Neural progenitor cell (in vitro differentiated cells): ENCODE measurements at regions not wholly inside any gene's neighbourhood (a gene's known extent, or its start where the extent isn't known, plus 50 kb on each side); places are given as distances from the start of the nearest gene placed in this dataset.
A peak's percentile ranks its signal among the peaks of the same experiment; 100 is the strongest.

ENCODE experiments used
- DNase-seq: peaks from one replicate; pipeline ENCODE4 v3.0.0-alpha.2; 2016; ENCODE audit warnings: low spot score
- H2AFZ ChIP-seq: fragments of 200-600 bp; sonication (generic); replicated peaks from 2 replicates; pipeline ENCODE4 v1.6.1; 2016; ENCODE audit warnings: antibody characterized with exemption
- H3F3A ChIP-seq: fragments of 200-600 bp; sonication (generic); 2 replicates; pipeline ENCODE4 v1.6.1; 2016; ENCODE audit warnings: antibody characterized with exemption, low read depth
- H3K27ac ChIP-seq: fragments of 200-600 bp; sonication (generic); 2 replicates; pipeline ENCODE4 v1.5.1; 2016; ENCODE audit warnings: mild to moderate bottlenecking
- H3K27me3 ChIP-seq: fragments of 200-600 bp; sonication (generic); 2 replicates; pipeline ENCODE4 v1.6.1; 2016; ENCODE audit warnings: mild to moderate bottlenecking, moderate library complexity
- H3K36me3 ChIP-seq: fragments of 200-600 bp; sonication (generic); 2 replicates; pipeline ENCODE4 v1.5.1; 2016
- H3K4me1 ChIP-seq: fragments of 200-600 bp; sonication (generic); 2 replicates; pipeline ENCODE4 v1.6.1; 2016; ENCODE audit warnings: mixed run types
- H3K4me2 ChIP-seq: fragments of 200-600 bp; sonication (generic); 2 replicates; pipeline ENCODE4 v1.6.1; 2016
- H3K4me3 ChIP-seq: fragments of 200-600 bp; sonication (generic); 2 replicates; pipeline ENCODE4 v1.5.1; 2016
- H3K79me2 ChIP-seq: fragments of 200-600 bp; sonication (generic); 2 replicates; pipeline ENCODE4 v1.6.1; 2016; ENCODE audit warnings: low read depth
- H3K9ac ChIP-seq: fragments of 200-600 bp; sonication (generic); 2 replicates; pipeline ENCODE4 v1.6.1; 2016
- H3K9me3 ChIP-seq: fragments of 200-600 bp; sonication (generic); 2 replicates; pipeline ENCODE4 v1.5.1; 2016; ENCODE audit warnings: low read depth
- H4K20me1 ChIP-seq: fragments of 200-600 bp; sonication (generic); 2 replicates; pipeline ENCODE4 v1.6.1; 2016; ENCODE audit warnings: low read depth
- H3K27ac Mint-ChIP-seq: 3 replicates; pipeline ENCODE4 v1.8.0; 2021; ENCODE audit warnings: mixed read lengths
- H3K27me3 Mint-ChIP-seq: 2 replicates; pipeline ENCODE4 v1.8.0; 2022; ENCODE audit warnings: low read depth, mild to moderate bottlenecking, inconsistent platforms, moderate library complexity, mixed read lengths; ENCODE audit not compliant: insufficient read depth
- H3K36me3 Mint-ChIP-seq: 3 replicates; pipeline ENCODE4 v1.8.0; 2021; ENCODE audit warnings: mixed read lengths
- H3K4me1 Mint-ChIP-seq: 3 replicates; pipeline ENCODE4 v1.8.0; 2021; ENCODE audit warnings: mixed read lengths
- H3K4me3 Mint-ChIP-seq: 3 replicates; pipeline ENCODE4 v1.8.0; 2021; ENCODE audit warnings: mild to moderate bottlenecking, moderate library complexity, mixed read lengths
- H3K9me3 Mint-ChIP-seq: 3 replicates; pipeline ENCODE4 v1.8.0; 2020; ENCODE audit warnings: mixed read lengths
- CTCF ChIP-seq: fragments of 200-600 bp; sonication (generic); IDR thresholded peaks from 2 replicates; pipeline ENCODE4 v1.5.1; 2017; ENCODE audit warnings: antibody characterized with exemption, mild to moderate bottlenecking
- EZH2 ChIP-seq: fragments of 200-600 bp; sonication (generic); IDR thresholded peaks from 2 replicates; pipeline ENCODE4 v1.6.1; 2017; ENCODE audit warnings: antibody characterized with exemption, mild to moderate bottlenecking, moderate library complexity
- EZH2phosphoT487 ChIP-seq: fragments of 200-600 bp; sonication (generic); IDR thresholded peaks from 2 replicates; pipeline ENCODE4 v1.6.1; 2017; ENCODE audit warnings: antibody characterized with exemption

- Histone ChIP-seq H3K4me3 (no peak overlapping the region), H3F3A (peaks cover 27% of the 10 kb centered on the region), H3K27ac (no peak overlapping the region), H3K36me3 (no peaks in the 10 kb centered on the region), H3K9ac (no peak overlapping the region), H3K9me3 (no peaks in the 10 kb centered on the region), H2AFZ (no peak overlapping the region), H3K27me3 (no peaks in the 10 kb centered on the region), H3K4me2 (no peak overlapping the region), H3K79me2 (no peaks in the 10 kb centered on the region), H4K20me1 (no peaks in the 10 kb centered on the region), H3K4me1 (peaks cover 37% of the 10 kb centered on the region)
- H3K27me3 Mint-ChIP-seq, result peaks cover 20% of the 10 kb centered on the region
- no peaks in the 10 kb centered on the region for H3K36me3 Mint-ChIP-seq
- DNase-seq, result no peak
- H3K4me3 Mint-ChIP-seq, result no peak overlapping the region
- H3K9me3 Mint-ChIP-seq, result peaks cover 26% of the 10 kb centered on the region
- peaks cover 38% of the 10 kb centered on the region for H3K4me1 Mint-ChIP-seq
- TF ChIP-seq EZH2, result no peak
- no peak for TF ChIP-seq EZH2phosphoT487
- TF ChIP-seq CTCF, result no peak
- H3K27ac Mint-ChIP-seq, result no peak overlapping the region
These were observed 583.9 kb downstream of the BCOR start for GRCh38 chrX:39513836-39514235.

- peaks cover 17% of the 10 kb centered on the region for H3K9me3 Mint-ChIP-seq
- Histone ChIP-seq H3K4me1 (peaks cover 46% of the 10 kb centered on the region), H3F3A (peaks cover 35% of the 10 kb centered on the region), H3K27me3 (no peaks in the 10 kb centered on the region), H3K36me3 (no peaks in the 10 kb centered on the region), H3K27ac (no peak overlapping the region), H2AFZ (no peak overlapping the region), H4K20me1 (no peaks in the 10 kb centered on the region), H3K9ac (no peak overlapping the region), H3K79me2 (no peaks in the 10 kb centered on the region), H3K4me3 (no peak overlapping the region), H3K9me3 (no peaks in the 10 kb centered on the region), H3K4me2 (peak overlapping the region; percentile 6)
- DNase-seq, result no peak
- H3K36me3 Mint-ChIP-seq, result no peaks in the 10 kb centered on the region
- H3K4me1 Mint-ChIP-seq, result peaks cover 47% of the 10 kb centered on the region
- TF ChIP-seq EZH2phosphoT487 (no peak), EZH2 (no peak), CTCF (no peak)
- H3K27ac Mint-ChIP-seq, result no peak overlapping the region
- H3K27me3 Mint-ChIP-seq, result peaks cover 16% of the 10 kb centered on the region
- H3K4me3 Mint-ChIP-seq, result no peak overlapping the region
These were observed 583.0 kb downstream of the BCOR start for GRCh38 chrX:39514801-39515200.

- H3K27me3 Mint-ChIP-seq, result peaks cover 10% of the 10 kb centered on the region
- no peaks in the 10 kb centered on the region for H3K36me3 Mint-ChIP-seq
- peak overlapping the region; percentile 65 for H3K4me3 Mint-ChIP-seq
- Histone ChIP-seq H3K79me2 (no peaks in the 10 kb centered on the region), H3K27ac (no peak overlapping the region), H3K9ac (no peak overlapping the region), H2AFZ (peak overlapping the region; percentile 68), H3F3A (peaks cover 35% of the 10 kb centered on the region), H3K9me3 (no peaks in the 10 kb centered on the region), H3K4me1 (peaks cover 48% of the 10 kb centered on the region), H3K4me3 (no peak overlapping the region), H3K36me3 (no peaks in the 10 kb centered on the region), H3K27me3 (no peaks in the 10 kb centered on the region), H4K20me1 (no peaks in the 10 kb centered on the region), H3K4me2 (peak overlapping the region; percentile 9)
- no peak for DNase-seq
- no peak for TF ChIP-seq EZH2phosphoT487
- TF ChIP-seq CTCF, result no peak
- TF ChIP-seq EZH2, result no peak
- H3K4me1 Mint-ChIP-seq, result peaks cover 50% of the 10 kb centered on the region
- H3K27ac Mint-ChIP-seq, result no peak overlapping the region
- peaks cover 16% of the 10 kb centered on the region for H3K9me3 Mint-ChIP-seq
These were observed 581.3 kb downstream of the BCOR start for GRCh38 chrX:39516427-39516841.
